ENCODE measurements at regions not wholly inside any gene's neighbourhood (a gene's known extent, or its start where the extent isn't known, plus 50 kb on each side); places are given as distances from the start of the nearest gene placed in this dataset.
"Not testable (repeated sequence)": the region's sequence is repeated elsewhere in the genome, so short reads cannot be mapped to it uniquely, and the experiment has no call there.

GRCh38 chr12:124678421-124678893, 111.0 kb upstream of the NCOR2 start:
- Mint-ChIP-seq H3K27ac (no peak overlapping the region), H3K27me3 (ENCODE audit: low read depth) (no peaks in the 10 kb centered on the region), H3K9me3 (no peaks in the 10 kb centered on the region), H3K36me3 (ENCODE audit: low read depth) (no peaks in the 10 kb centered on the region), H3K4me3 (no peak overlapping the region), H3K4me1 (ENCODE audit: low read depth) (peaks cover 8% of the 10 kb centered on the region)
- no peak for DNase-seq (ENCODE audit: low spot score)

GRCh38 chr12:124677552-124678356, 110.3 kb upstream of the NCOR2 start:
- DNase-seq (ENCODE audit: low spot score) = no peak
- Mint-ChIP-seq H3K36me3 (ENCODE audit: low read depth) (no peaks in the 10 kb centered on the region), H3K27ac (no peak overlapping the region), H3K27me3 (ENCODE audit: low read depth) (no peaks in the 10 kb centered on the region), H3K4me3 (no peak overlapping the region), H3K9me3 (no peaks in the 10 kb centered on the region), H3K4me1 (ENCODE audit: low read depth) (peaks cover 5% of the 10 kb centered on the region)

- Mint-ChIP-seq H3K36me3 (ENCODE audit: low read depth) (no peaks in the 10 kb centered on the region), H3K27me3 (ENCODE audit: low read depth) (no peaks in the 10 kb centered on the region), H3K9me3 (no peaks in the 10 kb centered on the region), H3K4me1 (ENCODE audit: low read depth) (peaks cover 3% of the 10 kb centered on the region), H3K4me3 (no peak overlapping the region), H3K27ac (no peak overlapping the region)
- no peak for DNase-seq (ENCODE audit: low spot score)
These were observed 109.5 kb upstream of the NCOR2 start for GRCh38 chr12:124676714-124677462.

- no peaks in the 10 kb centered on the region for H3K27me3 Mint-ChIP-seq (ENCODE audit: low read depth)
These were observed 108.7 kb upstream of the NCOR2 start for GRCh38 chr12:124675881-124676713.

GRCh38 chr12:124674937-124675336, 107.5 kb upstream of the NCOR2 start:
- Mint-ChIP-seq H3K27me3 (ENCODE audit: low read depth) (no peaks in the 10 kb centered on the region), H3K4me1 (ENCODE audit: low read depth) (no peaks in the 10 kb centered on the region), H3K4me3 (no peak overlapping the region), H3K9me3 (no peaks in the 10 kb centered on the region), H3K27ac (no peak overlapping the region), H3K36me3 (ENCODE audit: low read depth) (no peaks in the 10 kb centered on the region)
- no peak for DNase-seq (ENCODE audit: low spot score)

More at GRCh38 chr12:124675881-124676713, 108.7 kb upstream of the NCOR2 start:
- peaks cover under 1% of the 10 kb centered on the region for H3K4me1 Mint-ChIP-seq (ENCODE audit: low read depth)
- no peak for DNase-seq (ENCODE audit: low spot score)
- H3K27ac Mint-ChIP-seq = no peak overlapping the region
- no peaks in the 10 kb centered on the region for H3K9me3 Mint-ChIP-seq
- H3K36me3 Mint-ChIP-seq (ENCODE audit: low read depth) = no peaks in the 10 kb centered on the region
- no peak overlapping the region for H3K4me3 Mint-ChIP-seq

GRCh38 chr12:124673801-124674617, 106.6 kb upstream of the NCOR2 start:
- no peak overlapping the region for H3K27ac Mint-ChIP-seq
- no peaks in the 10 kb centered on the region for H3K9me3 Mint-ChIP-seq
- H3K4me3 Mint-ChIP-seq = no peak overlapping the region
- no peaks in the 10 kb centered on the region for H3K36me3 Mint-ChIP-seq (ENCODE audit: low read depth)
- DNase-seq (ENCODE audit: low spot score) = no peak
- no peaks in the 10 kb centered on the region for H3K4me1 Mint-ChIP-seq (ENCODE audit: low read depth)
- no peaks in the 10 kb centered on the region for H3K27me3 Mint-ChIP-seq (ENCODE audit: low read depth)

GRCh38 chr12:124669271-124669721, 101.9 kb upstream of the NCOR2 start:
- not testable (repeated sequence) for H3K36me3 Mint-ChIP-seq (ENCODE audit: low read depth); H3K27me3 Mint-ChIP-seq (ENCODE audit: low read depth); H3K27ac Mint-ChIP-seq; DNase-seq (ENCODE audit: low spot score); H3K4me3 Mint-ChIP-seq; H3K4me1 Mint-ChIP-seq (ENCODE audit: low read depth)
- H3K9me3 Mint-ChIP-seq = peaks cover 15% of the 10 kb centered on the region

- no peaks in the 10 kb centered on the region for H3K4me1 Mint-ChIP-seq (ENCODE audit: low read depth)
- H3K9me3 Mint-ChIP-seq = peaks cover 15% of the 10 kb centered on the region
- H3K27me3 Mint-ChIP-seq (ENCODE audit: low read depth) = no peaks in the 10 kb centered on the region
- no peaks in the 10 kb centered on the region for H3K36me3 Mint-ChIP-seq (ENCODE audit: low read depth)
- DNase-seq (ENCODE audit: low spot score) = no peak
- H3K27ac Mint-ChIP-seq = no peak overlapping the region
- no peak overlapping the region for H3K4me3 Mint-ChIP-seq
These were observed 101.2 kb upstream of the NCOR2 start for GRCh38 chr12:124668602-124669001.

- peaks cover 15% of the 10 kb centered on the region for H3K9me3 Mint-ChIP-seq
- H3K27me3 Mint-ChIP-seq (ENCODE audit: low read depth) = no peaks in the 10 kb centered on the region
- H3K4me3 Mint-ChIP-seq = no peak overlapping the region
- H3K4me1 Mint-ChIP-seq (ENCODE audit: low read depth) = no peaks in the 10 kb centered on the region
- H3K36me3 Mint-ChIP-seq (ENCODE audit: low read depth) = no peaks in the 10 kb centered on the region
- H3K27ac Mint-ChIP-seq = no peak overlapping the region
- DNase-seq (ENCODE audit: low spot score) = no peak
These were observed 100.3 kb upstream of the NCOR2 start for GRCh38 chr12:124667506-124668326.

GRCh38 chr12:124666722-124667259, 99.4 kb upstream of the NCOR2 start:
- no peaks in the 10 kb centered on the region for H3K27me3 Mint-ChIP-seq (ENCODE audit: low read depth)
- no peak for DNase-seq (ENCODE audit: low spot score)
- no peaks in the 10 kb centered on the region for H3K36me3 Mint-ChIP-seq (ENCODE audit: low read depth)
- no peaks in the 10 kb centered on the region for H3K4me1 Mint-ChIP-seq (ENCODE audit: low read depth)
- peaks cover 15% of the 10 kb centered on the region for H3K9me3 Mint-ChIP-seq
- no peak overlapping the region for H3K4me3 Mint-ChIP-seq
- no peak overlapping the region for H3K27ac Mint-ChIP-seq

GRCh38 chr12:124665511-124665910, 98.1 kb upstream of the NCOR2 start:
- DNase-seq (ENCODE audit: low spot score) = no peak
- H3K9me3 Mint-ChIP-seq = peaks cover 15% of the 10 kb centered on the region

GRCh38 chr12:124664395-124665111, 97.1 kb upstream of the NCOR2 start:
- no peaks in the 10 kb centered on the region for H3K36me3 Mint-ChIP-seq (ENCODE audit: low read depth)
- no peaks in the 10 kb centered on the region for H3K4me1 Mint-ChIP-seq (ENCODE audit: low read depth)
- H3K9me3 Mint-ChIP-seq = peaks cover 15% of the 10 kb centered on the region
- no peak overlapping the region for H3K27ac Mint-ChIP-seq
- no peak overlapping the region for H3K4me3 Mint-ChIP-seq
- no peaks in the 10 kb centered on the region for H3K27me3 Mint-ChIP-seq (ENCODE audit: low read depth)
- DNase-seq (ENCODE audit: low spot score) = no peak

More at GRCh38 chr12:124665511-124665910, 98.1 kb upstream of the NCOR2 start:
- Mint-ChIP-seq H3K27me3 (ENCODE audit: low read depth) (no peaks in the 10 kb centered on the region), H3K4me3 (no peak overlapping the region), H3K27ac (no peak overlapping the region), H3K4me1 (ENCODE audit: low read depth) (no peaks in the 10 kb centered on the region), H3K36me3 (ENCODE audit: low read depth) (no peaks in the 10 kb centered on the region)

All from T-helper 2 cell treated with Interferon-gamma antibody and Interleukin-4, amounts not matched to agents 5 μg/mL and 100 μg/mL, for 36 hours (primary cell).